GM21526 (cell line): ENCODE measurements at regions not wholly inside any gene's neighbourhood (a gene's known extent, or its start where the extent isn't known, plus 50 kb on each side); places are given as distances from the start of the nearest gene placed in this dataset.
A peak's percentile ranks its signal among the peaks of the same experiment; 100 is the strongest.

Experiments used
- ATAC-seq: cut with Tn5 transposase; IDR thresholded peaks from one replicate; pipeline ENCODE4 v1.9.1; 2021; ENCODE audit warnings: moderate library complexity; ENCODE audit not compliant: unreplicated experiment, low FRiP score

GRCh38 chr17:55585629-55586028, 74.4 kb upstream of the SMIM36 start:
- no peak for ATAC-seq

GRCh38 chr17:55584861-55585260, 73.6 kb upstream of the SMIM36 start:
- ATAC-seq = no peak

- ATAC-seq = no peak
Observed at GRCh38 chr17:55584055-55584685, 72.9 kb upstream of the SMIM36 start.

- ATAC-seq = no peak
Observed at GRCh38 chr17:55582897-55583296, 71.6 kb upstream of the SMIM36 start.

- ATAC-seq = peak; percentile 56
Observed at GRCh38 chr17:55580596-55581133, 69.4 kb upstream of the SMIM36 start.

GRCh38 chr17:55577687-55578086, 66.4 kb upstream of the SMIM36 start:
- ATAC-seq = no peak

- ATAC-seq = peak; percentile 68
Observed at GRCh38 chr17:55576996-55577586, 65.8 kb upstream of the SMIM36 start.

GRCh38 chr17:55576237-55576995, 65.2 kb upstream of the SMIM36 start:
- peak; percentile 33 for ATAC-seq

GRCh38 chr17:55575058-55575636, 63.9 kb upstream of the SMIM36 start:
- no peak for ATAC-seq

- no peak for ATAC-seq
Observed at GRCh38 chr17:55572599-55572998, 61.3 kb upstream of the SMIM36 start.

- ATAC-seq = no peak
Observed at GRCh38 chr17:55572139-55572538, 60.9 kb upstream of the SMIM36 start.

GRCh38 chr17:55571095-55571494, 59.8 kb upstream of the SMIM36 start:
- ATAC-seq = no peak

- no peak for ATAC-seq
Observed at GRCh38 chr17:55570391-55570790, 59.1 kb upstream of the SMIM36 start.

GRCh38 chr17:55567240-55568214, 56.3 kb upstream of the SMIM36 start:
- no peak for ATAC-seq

GRCh38 chr17:55564081-55564480, 52.8 kb upstream of the SMIM36 start:
- no peak for ATAC-seq

GRCh38 chr17:55563363-55563762, 52.1 kb upstream of the SMIM36 start:
- ATAC-seq = no peak

- ATAC-seq = no peak
Observed at GRCh38 chr17:55561973-55562495, 50.8 kb upstream of the SMIM36 start.

- ATAC-seq = no peak
Observed at GRCh38 chr17:55561316-55561972, 50.2 kb upstream of the SMIM36 start.
